ENCODE measurements at regions not wholly inside any gene's neighbourhood (a gene's known extent, or its start where the extent isn't known, plus 50 kb on each side); places are given as distances from the start of the nearest gene placed in this dataset.

DNA sequence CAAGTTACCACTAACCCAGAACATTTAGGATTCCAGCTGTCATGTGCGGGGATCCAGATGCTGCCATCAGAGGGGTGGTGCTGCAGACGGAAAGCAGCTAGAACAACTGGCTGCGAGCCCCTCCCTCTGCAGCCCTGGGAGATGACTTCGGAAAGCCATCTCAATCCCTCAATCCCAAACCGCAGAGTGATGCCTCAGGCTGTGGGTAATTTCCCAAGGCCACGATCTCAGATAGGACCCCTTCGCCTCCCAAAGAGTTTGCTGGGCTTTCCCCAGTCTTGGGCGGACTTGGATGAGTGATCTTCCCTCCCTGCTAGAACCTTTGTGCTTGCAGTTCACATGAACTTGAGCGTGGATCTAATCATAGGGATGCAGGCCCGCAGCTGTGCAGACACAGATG lies 71.3 kb upstream of the EN2 start:
- ATAC-seq: no peak
- TF ChIP-seq, protein P1, sequence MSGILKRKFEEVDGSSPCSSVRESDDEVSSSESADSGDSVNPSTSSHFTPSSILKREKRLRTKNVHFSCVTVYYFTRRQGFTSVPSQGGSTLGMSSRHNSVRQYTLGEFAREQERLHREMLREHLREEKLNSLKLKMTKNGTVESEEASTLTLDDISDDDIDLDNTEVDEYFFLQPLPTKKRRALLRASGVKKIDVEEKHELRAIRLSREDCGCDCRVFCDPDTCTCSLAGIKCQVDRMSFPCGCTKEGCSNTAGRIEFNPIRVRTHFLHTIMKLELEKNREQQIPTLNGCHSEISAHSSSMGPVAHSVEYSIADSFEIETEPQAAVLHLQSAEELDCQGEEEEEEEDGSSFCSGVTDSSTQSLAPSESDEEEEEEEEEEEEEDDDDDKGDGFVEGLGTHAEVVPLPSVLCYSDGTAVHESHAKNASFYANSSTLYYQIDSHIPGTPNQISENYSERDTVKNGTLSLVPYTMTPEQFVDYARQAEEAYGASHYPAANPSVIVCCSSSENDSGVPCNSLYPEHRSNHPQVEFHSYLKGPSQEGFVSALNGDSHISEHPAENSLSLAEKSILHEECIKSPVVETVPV (CRISPR knock-in tag; IDR thresholded peaks at IDR 0.05): no peak
- no peak for TF ChIP-seq CSDC2 (CRISPR knock-in tag; IDR thresholded peaks at IDR 0.05)
- TF ChIP-seq, protein P2, sequence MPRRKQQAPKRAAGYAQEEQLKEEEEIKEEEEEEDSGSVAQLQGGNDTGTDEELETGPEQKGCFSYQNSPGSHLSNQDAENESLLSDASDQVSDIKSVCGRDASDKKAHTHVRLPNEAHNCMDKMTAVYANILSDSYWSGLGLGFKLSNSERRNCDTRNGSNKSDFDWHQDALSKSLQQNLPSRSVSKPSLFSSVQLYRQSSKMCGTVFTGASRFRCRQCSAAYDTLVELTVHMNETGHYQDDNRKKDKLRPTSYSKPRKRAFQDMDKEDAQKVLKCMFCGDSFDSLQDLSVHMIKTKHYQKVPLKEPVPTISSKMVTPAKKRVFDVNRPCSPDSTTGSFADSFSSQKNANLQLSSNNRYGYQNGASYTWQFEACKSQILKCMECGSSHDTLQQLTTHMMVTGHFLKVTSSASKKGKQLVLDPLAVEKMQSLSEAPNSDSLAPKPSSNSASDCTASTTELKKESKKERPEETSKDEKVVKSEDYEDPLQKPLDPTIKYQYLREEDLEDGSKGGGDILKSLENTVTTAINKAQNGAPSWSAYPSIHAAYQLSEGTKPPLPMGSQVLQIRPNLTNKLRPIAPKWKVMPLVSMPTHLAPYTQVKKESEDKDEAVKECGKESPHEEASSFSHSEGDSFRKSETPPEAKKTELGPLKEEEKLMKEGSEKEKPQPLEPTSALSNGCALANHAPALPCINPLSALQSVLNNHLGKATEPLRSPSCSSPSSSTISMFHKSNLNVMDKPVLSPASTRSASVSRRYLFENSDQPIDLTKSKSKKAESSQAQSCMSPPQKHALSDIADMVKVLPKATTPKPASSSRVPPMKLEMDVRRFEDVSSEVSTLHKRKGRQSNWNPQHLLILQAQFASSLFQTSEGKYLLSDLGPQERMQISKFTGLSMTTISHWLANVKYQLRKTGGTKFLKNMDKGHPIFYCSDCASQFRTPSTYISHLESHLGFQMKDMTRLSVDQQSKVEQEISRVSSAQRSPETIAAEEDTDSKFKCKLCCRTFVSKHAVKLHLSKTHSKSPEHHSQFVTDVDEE (CRISPR knock-in tag; IDR thresholded peaks at IDR 0.05): no peak
- no peak for TF ChIP-seq BACH2 (CRISPR knock-in tag; IDR thresholded peaks at IDR 0.05; ENCODE audit: borderline replicate concordance)
- TF ChIP-seq, protein P3, sequence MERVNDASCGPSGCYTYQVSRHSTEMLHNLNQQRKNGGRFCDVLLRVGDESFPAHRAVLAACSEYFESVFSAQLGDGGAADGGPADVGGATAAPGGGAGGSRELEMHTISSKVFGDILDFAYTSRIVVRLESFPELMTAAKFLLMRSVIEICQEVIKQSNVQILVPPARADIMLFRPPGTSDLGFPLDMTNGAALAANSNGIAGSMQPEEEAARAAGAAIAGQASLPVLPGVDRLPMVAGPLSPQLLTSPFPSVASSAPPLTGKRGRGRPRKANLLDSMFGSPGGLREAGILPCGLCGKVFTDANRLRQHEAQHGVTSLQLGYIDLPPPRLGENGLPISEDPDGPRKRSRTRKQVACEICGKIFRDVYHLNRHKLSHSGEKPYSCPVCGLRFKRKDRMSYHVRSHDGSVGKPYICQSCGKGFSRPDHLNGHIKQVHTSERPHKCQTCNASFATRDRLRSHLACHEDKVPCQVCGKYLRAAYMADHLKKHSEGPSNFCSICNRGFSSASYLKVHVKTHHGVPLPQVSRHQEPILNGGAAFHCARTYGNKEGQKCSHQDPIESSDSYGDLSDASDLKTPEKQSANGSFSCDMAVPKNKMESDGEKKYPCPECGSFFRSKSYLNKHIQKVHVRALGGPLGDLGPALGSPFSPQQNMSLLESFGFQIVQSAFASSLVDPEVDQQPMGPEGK (CRISPR knock-in tag; IDR thresholded peaks at IDR 0.05; ENCODE audit: borderline replicate concordance): no peak
- no peak for TF ChIP-seq ZNF565 (CRISPR knock-in tag; conservative IDR thresholded peaks at IDR 0.05; ENCODE audit: low read depth)
- no peak for TF ChIP-seq OSR1 (CRISPR knock-in tag; IDR thresholded peaks at IDR 0.05)
- no peak for TF ChIP-seq ZNF8 (CRISPR knock-in tag; IDR thresholded peaks at IDR 0.05)
- no peak for TF ChIP-seq CREB5 (CRISPR knock-in tag; IDR thresholded peaks at IDR 0.05; ENCODE audit: low read depth)
- no peak for TF ChIP-seq TCF4 (CRISPR knock-in tag; IDR thresholded peaks at IDR 0.05; ENCODE audit: borderline replicate concordance)
- TF ChIP-seq GLIS3 (CRISPR knock-in tag; IDR thresholded peaks at IDR 0.05): no peak
- TF ChIP-seq, protein P4, sequence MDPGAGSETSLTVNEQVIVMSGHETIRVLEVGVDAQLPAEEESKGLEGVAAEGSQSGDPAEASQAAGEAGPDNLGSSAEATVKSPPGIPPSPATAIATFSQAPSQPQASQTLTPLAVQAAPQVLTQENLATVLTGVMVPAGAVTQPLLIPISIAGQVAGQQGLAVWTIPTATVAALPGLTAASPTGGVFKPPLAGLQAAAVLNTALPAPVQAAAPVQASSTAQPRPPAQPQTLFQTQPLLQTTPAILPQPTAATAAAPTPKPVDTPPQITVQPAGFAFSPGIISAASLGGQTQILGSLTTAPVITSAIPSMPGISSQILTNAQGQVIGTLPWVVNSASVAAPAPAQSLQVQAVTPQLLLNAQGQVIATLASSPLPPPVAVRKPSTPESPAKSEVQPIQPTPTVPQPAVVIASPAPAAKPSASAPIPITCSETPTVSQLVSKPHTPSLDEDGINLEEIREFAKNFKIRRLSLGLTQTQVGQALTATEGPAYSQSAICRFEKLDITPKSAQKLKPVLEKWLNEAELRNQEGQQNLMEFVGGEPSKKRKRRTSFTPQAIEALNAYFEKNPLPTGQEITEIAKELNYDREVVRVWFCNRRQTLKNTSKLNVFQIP (CRISPR knock-in tag; IDR thresholded peaks at IDR 0.05; ENCODE audit: borderline replicate concordance, low read depth): no peak
- TF ChIP-seq ISL1 (CRISPR knock-in tag; IDR thresholded peaks at IDR 0.05): no peak
- no peak for TF ChIP-seq ZFP3 (CRISPR knock-in tag; IDR thresholded peaks at IDR 0.05)
- TF ChIP-seq ARNTL (CRISPR knock-in tag; IDR thresholded peaks at IDR 0.05; ENCODE audit: borderline replicate concordance, low read depth): no peak
- no peak for TF ChIP-seq PPARA (CRISPR knock-in tag; IDR thresholded peaks at IDR 0.05; ENCODE audit: borderline replicate concordance)
- TF ChIP-seq RARB (CRISPR knock-in tag; IDR thresholded peaks at IDR 0.05): no peak

DNA sequence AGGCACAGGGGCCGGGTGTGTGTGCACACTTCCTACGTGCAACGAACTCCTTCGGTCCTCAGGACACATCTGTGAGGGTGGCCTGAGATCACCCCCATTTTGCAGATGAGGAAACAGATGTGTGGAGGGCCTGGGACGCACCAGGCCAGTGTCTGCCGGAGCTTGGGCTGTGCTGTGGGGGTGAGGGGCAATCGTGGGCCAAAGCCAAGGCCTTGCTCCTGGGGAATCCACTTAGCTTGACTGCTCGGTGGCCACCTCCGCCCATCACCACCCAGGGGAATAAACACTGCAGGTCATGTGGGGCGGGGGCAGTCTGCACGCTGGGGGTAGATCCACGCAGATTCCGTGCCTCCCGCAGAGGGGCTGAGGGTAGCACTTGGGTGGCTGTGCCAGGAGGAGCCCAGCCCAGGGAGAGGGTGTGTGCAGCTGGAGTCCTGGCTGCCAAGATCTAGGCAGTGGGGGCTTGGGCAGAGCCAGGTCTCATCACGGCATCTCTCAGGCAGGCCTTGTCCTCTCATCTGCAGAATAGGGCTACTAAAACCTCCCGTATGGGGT lies 70.8 kb upstream of the EN2 start:
- TF ChIP-seq ZNF70 (CRISPR knock-in tag; IDR thresholded peaks at IDR 0.05) (no peak), ISL1 (CRISPR knock-in tag; IDR thresholded peaks at IDR 0.05) (no peak), GLIS3 (CRISPR knock-in tag; IDR thresholded peaks at IDR 0.05) (no peak), ZFP30 (CRISPR knock-in tag; IDR thresholded peaks at IDR 0.05) (no peak), PPARA (CRISPR knock-in tag; IDR thresholded peaks at IDR 0.05; ENCODE audit: borderline replicate concordance) (no peak), ZC3H10 (CRISPR knock-in tag; IDR thresholded peaks at IDR 0.05) (no peak)
- TF ChIP-seq, protein P3 (CRISPR knock-in tag; IDR thresholded peaks at IDR 0.05; ENCODE audit: borderline replicate concordance): no peak
- TF ChIP-seq, protein P1 (CRISPR knock-in tag; IDR thresholded peaks at IDR 0.05): no peak
- no peak for ATAC-seq
